ENCODE measurements at regions not wholly inside any gene's neighbourhood (a gene's known extent, or its start where the extent isn't known, plus 50 kb on each side); places are given as distances from the start of the nearest gene placed in this dataset.

- Histone ChIP-seq H3K9me3 (ENCODE audit: control insufficient read depth, low read length) (peaks cover 6% of the 10 kb centered on the region), H3K4me3 (ENCODE audit: low read length in 2 of 2) (no peak overlapping the region), H3K4me1 (ENCODE audit: control insufficient read depth in 1 of 2, insufficient read depth in 2 of 2, low read length in 2 of 2) (no peaks in the 10 kb centered on the region), H3K36me3 (ENCODE audit: control insufficient read depth in 1 of 2, insufficient read depth in 2 of 2, low read length in 1 of 2) (no peaks in the 10 kb centered on the region), H3K27ac (ENCODE audit: low read depth in 1 of 2, low read length in 2 of 2) (no peak overlapping the region), H3K27me3 (ENCODE audit: control insufficient read depth in 1 of 2, insufficient read depth in 2 of 2, low read length in 1 of 2) (no peaks in the 10 kb centered on the region)
- intact Hi-C loops (cut with DNase I): no loop called here
- ATAC-seq (ENCODE audit: low FRiP score): no peak
- 86 to 87% methylated on average over 4 of the region's 4 CpGs for WGBS, 2 donors
- DNase-seq: no peak
Measured at GRCh38 chr1:222252788-222253187, 295.1 kb downstream of the HHIPL2 start.

GRCh38 chr1:222251847-222252246 lies 296.1 kb downstream of the HHIPL2 start:
- Histone ChIP-seq H3K4me3 (ENCODE audit: low read length in 2 of 2) (no peak overlapping the region), H3K9me3 (ENCODE audit: control insufficient read depth, low read length) (peaks cover 6% of the 10 kb centered on the region), H3K27ac (ENCODE audit: low read depth in 1 of 2, low read length in 2 of 2) (no peak overlapping the region), H3K4me1 (ENCODE audit: control insufficient read depth in 1 of 2, insufficient read depth in 2 of 2, low read length in 2 of 2) (no peaks in the 10 kb centered on the region), H3K36me3 (ENCODE audit: control insufficient read depth in 1 of 2, insufficient read depth in 2 of 2, low read length in 1 of 2) (no peaks in the 10 kb centered on the region), H3K27me3 (ENCODE audit: control insufficient read depth in 1 of 2, insufficient read depth in 2 of 2, low read length in 1 of 2) (no peaks in the 10 kb centered on the region)
- WGBS, 2 donors: 88% methylated on average over 2 of the region's 2 CpGs
- DNase-seq (no peak), ATAC-seq (ENCODE audit: low FRiP score) (no peak)
- intact Hi-C loops (cut with DNase I): no loop called here

GRCh38 chr1:222250376-222250775 lies 297.5 kb downstream of the HHIPL2 start:
- no peak for ATAC-seq (ENCODE audit: low FRiP score)
- Histone ChIP-seq H3K27me3 (ENCODE audit: control insufficient read depth in 1 of 2, insufficient read depth in 2 of 2, low read length in 1 of 2) (no peaks in the 10 kb centered on the region), H3K4me3 (ENCODE audit: low read length in 2 of 2) (no peak overlapping the region), H3K4me1 (ENCODE audit: control insufficient read depth in 1 of 2, insufficient read depth in 2 of 2, low read length in 2 of 2) (no peaks in the 10 kb centered on the region), H3K9me3 (ENCODE audit: control insufficient read depth, low read length) (peaks cover 6% of the 10 kb centered on the region), H3K36me3 (ENCODE audit: control insufficient read depth in 1 of 2, insufficient read depth in 2 of 2, low read length in 1 of 2) (no peaks in the 10 kb centered on the region), H3K27ac (ENCODE audit: low read depth in 1 of 2, low read length in 2 of 2) (no peak overlapping the region)
- DNase-seq: no peak
- intact Hi-C loops (cut with DNase I): no loop called here

- H3K27me3 ChIP-seq (ENCODE audit: control insufficient read depth in 1 of 2, insufficient read depth in 2 of 2, low read length in 1 of 2): no peaks in the 10 kb centered on the region
Measured at GRCh38 chr1:222247811-222248310, 300.0 kb downstream of the HHIPL2 start.

GRCh38 chr1:222247081-222247480 lies 300.8 kb downstream of the HHIPL2 start:
- no peaks in the 10 kb centered on the region for H3K4me1 ChIP-seq (ENCODE audit: control insufficient read depth in 1 of 2, insufficient read depth in 2 of 2, low read length in 2 of 2)
- no peak overlapping the region for H3K27ac ChIP-seq (ENCODE audit: low read depth in 1 of 2, low read length in 2 of 2)
- no peaks in the 10 kb centered on the region for H3K27me3 ChIP-seq (ENCODE audit: control insufficient read depth in 1 of 2, insufficient read depth in 2 of 2, low read length in 1 of 2)
- ATAC-seq (ENCODE audit: low FRiP score): no peak
- WGBS, 2 donors: 24 to 29% methylated on average over 1 of the region's 1 CpG
- no peak for DNase-seq
- no peak overlapping the region for H3K4me3 ChIP-seq (ENCODE audit: low read length in 2 of 2)
- H3K36me3 ChIP-seq (ENCODE audit: control insufficient read depth in 1 of 2, insufficient read depth in 2 of 2, low read length in 1 of 2): no peaks in the 10 kb centered on the region
- intact Hi-C loops (cut with DNase I): no loop called here
- peaks cover 2% of the 10 kb centered on the region for H3K9me3 ChIP-seq (ENCODE audit: control insufficient read depth, low read length)

More at GRCh38 chr1:222247811-222248310, 300.0 kb downstream of the HHIPL2 start:
- Histone ChIP-seq H3K9me3 (ENCODE audit: control insufficient read depth, low read length) (peaks cover 2% of the 10 kb centered on the region), H3K4me3 (ENCODE audit: low read length in 2 of 2) (no peak overlapping the region), H3K4me1 (ENCODE audit: control insufficient read depth in 1 of 2, insufficient read depth in 2 of 2, low read length in 2 of 2) (no peaks in the 10 kb centered on the region), H3K36me3 (ENCODE audit: control insufficient read depth in 1 of 2, insufficient read depth in 2 of 2, low read length in 1 of 2) (no peaks in the 10 kb centered on the region), H3K27ac (ENCODE audit: low read depth in 1 of 2, low read length in 2 of 2) (no peak overlapping the region)
- intact Hi-C loops (cut with DNase I): no loop called here
- DNase-seq (no peak), ATAC-seq (ENCODE audit: low FRiP score) (no peak)
- WGBS, 2 donors: 21 to 22% methylated on average over 3 of the region's 3 CpGs

GRCh38 chr1:222243902-222244301 lies 304.0 kb downstream of the HHIPL2 start:
- Histone ChIP-seq H3K27ac (ENCODE audit: low read depth in 1 of 2, low read length in 2 of 2) (no peak overlapping the region), H3K4me1 (ENCODE audit: control insufficient read depth in 1 of 2, insufficient read depth in 2 of 2, low read length in 2 of 2) (no peaks in the 10 kb centered on the region), H3K27me3 (ENCODE audit: control insufficient read depth in 1 of 2, insufficient read depth in 2 of 2, low read length in 1 of 2) (no peaks in the 10 kb centered on the region), H3K36me3 (ENCODE audit: control insufficient read depth in 1 of 2, insufficient read depth in 2 of 2, low read length in 1 of 2) (no peaks in the 10 kb centered on the region), H3K9me3 (ENCODE audit: control insufficient read depth, low read length) (no peaks in the 10 kb centered on the region), H3K4me3 (ENCODE audit: low read length in 2 of 2) (no peak overlapping the region)
- ATAC-seq (ENCODE audit: low FRiP score): no peak
- intact Hi-C loops (cut with DNase I): no loop called here
- DNase-seq: no peak
- 50 to 69% methylated on average over 2 of the region's 2 CpGs for WGBS, 2 donors

GRCh38 chr1:222242492-222242891 lies 305.4 kb downstream of the HHIPL2 start:
- H3K27ac ChIP-seq (ENCODE audit: low read depth in 1 of 2, low read length in 2 of 2): no peak overlapping the region
- H3K4me1 ChIP-seq (ENCODE audit: control insufficient read depth in 1 of 2, insufficient read depth in 2 of 2, low read length in 2 of 2): no peaks in the 10 kb centered on the region
- no peaks in the 10 kb centered on the region for H3K9me3 ChIP-seq (ENCODE audit: control insufficient read depth, low read length)
- ATAC-seq (ENCODE audit: low FRiP score): no peak
- intact Hi-C loops (cut with DNase I): no loop called here
- no peaks in the 10 kb centered on the region for H3K36me3 ChIP-seq (ENCODE audit: control insufficient read depth in 1 of 2, insufficient read depth in 2 of 2, low read length in 1 of 2)
- H3K27me3 ChIP-seq (ENCODE audit: control insufficient read depth in 1 of 2, insufficient read depth in 2 of 2, low read length in 1 of 2): no peaks in the 10 kb centered on the region
- H3K4me3 ChIP-seq (ENCODE audit: low read length in 2 of 2): no peak overlapping the region
- DNase-seq: no peak
- WGBS, 2 donors: 23 to 28% methylated on average over 1 of the region's 1 CpG

- ATAC-seq (ENCODE audit: low FRiP score) (no peak), DNase-seq (no peak)
- 69 to 71% methylated on average over 5 of the region's 5 CpGs for WGBS, 2 donors
- no peaks in the 10 kb centered on the region for H3K9me3 ChIP-seq (ENCODE audit: control insufficient read depth, low read length)
- no peak overlapping the region for H3K4me3 ChIP-seq (ENCODE audit: low read length in 2 of 2)
- no peaks in the 10 kb centered on the region for H3K27me3 ChIP-seq (ENCODE audit: control insufficient read depth in 1 of 2, insufficient read depth in 2 of 2, low read length in 1 of 2)
- H3K4me1 ChIP-seq (ENCODE audit: control insufficient read depth in 1 of 2, insufficient read depth in 2 of 2, low read length in 2 of 2): no peaks in the 10 kb centered on the region
- no peaks in the 10 kb centered on the region for H3K36me3 ChIP-seq (ENCODE audit: control insufficient read depth in 1 of 2, insufficient read depth in 2 of 2, low read length in 1 of 2)
- intact Hi-C loops (cut with DNase I): no loop called here
- H3K27ac ChIP-seq (ENCODE audit: low read depth in 1 of 2, low read length in 2 of 2): no peak overlapping the region
Measured at GRCh38 chr1:222241410-222241809, 306.5 kb downstream of the HHIPL2 start.

GRCh38 chr1:222240536-222241181 lies 307.2 kb downstream of the HHIPL2 start:
- H3K9me3 ChIP-seq (ENCODE audit: control insufficient read depth, low read length): no peaks in the 10 kb centered on the region
- no peak for DNase-seq
- no peak overlapping the region for H3K4me3 ChIP-seq (ENCODE audit: low read length in 2 of 2)
- H3K4me1 ChIP-seq (ENCODE audit: control insufficient read depth in 1 of 2, insufficient read depth in 2 of 2, low read length in 2 of 2): no peaks in the 10 kb centered on the region
- H3K27ac ChIP-seq (ENCODE audit: low read depth in 1 of 2, low read length in 2 of 2): no peak overlapping the region
- ATAC-seq (ENCODE audit: low FRiP score): no peak
- H3K27me3 ChIP-seq (ENCODE audit: control insufficient read depth in 1 of 2, insufficient read depth in 2 of 2, low read length in 1 of 2): no peaks in the 10 kb centered on the region
- H3K36me3 ChIP-seq (ENCODE audit: control insufficient read depth in 1 of 2, insufficient read depth in 2 of 2, low read length in 1 of 2): no peaks in the 10 kb centered on the region
- intact Hi-C loops (cut with DNase I): no loop called here
- WGBS, 2 donors: 67 to 69% methylated on average over 7 of the region's 7 CpGs
